ENCODE measurements at regions not wholly inside any gene's neighbourhood (a gene's known extent, or its start where the extent isn't known, plus 50 kb on each side); places are given as distances from the start of the nearest gene placed in this dataset.

DNA sequence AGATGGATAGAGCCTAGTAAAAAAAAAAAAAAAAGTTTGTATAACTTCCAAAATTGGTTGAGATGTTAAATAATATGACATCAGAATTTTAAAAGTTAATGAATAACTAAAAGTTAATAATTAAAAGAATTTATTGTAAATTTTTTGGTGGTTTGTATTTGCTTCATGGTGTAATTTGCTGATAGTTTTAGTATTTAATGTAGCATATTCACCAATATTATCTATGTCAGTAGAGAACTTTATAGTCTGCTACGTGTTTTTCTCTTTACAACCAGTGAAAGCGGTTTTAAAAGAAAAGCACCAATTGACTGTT is 51.8 kb upstream of the STEAP4 start:
- ChIA-PET POLR2A (no interaction called here), CTCF (interaction anchor here (1.4 to 2.1 kb wide), 2 partner anchors 13 to 115 kb away, joined by 9 to 12 read pairs; no protein-coding TSS in a partner anchor)
- Histone ChIP-seq H3K27ac (ENCODE audit: insufficient read depth, low read depth, low read length) (no peak overlapping the region), H3K4me3 (replicated peaks in 1 of 3; ENCODE audit: insufficient read depth in 1 of 3, low read depth in 1 of 3, low read length in 3 of 3) (no peak overlapping the region), H3K9me1 (replicated peaks; ENCODE audit: control insufficient read depth, extremely low read depth, insufficient read depth, low read length) (no peaks in the 10 kb centered on the region), H3K4me1 (ENCODE audit: control insufficient read depth, extremely low read depth, insufficient read depth, low read length) (no peaks in the 10 kb centered on the region), H3K79me2 (ENCODE audit: control insufficient read depth, insufficient read depth, low read length) (no peaks in the 10 kb centered on the region), H3K36me3 (ENCODE audit: control insufficient read depth in 2 of 2, extremely low read depth in 1 of 2, insufficient read depth in 2 of 2, low read length in 2 of 2) (no peaks in the 10 kb centered on the region), H3K27me3 (ENCODE audit: control insufficient read depth in 2 of 2, insufficient read depth in 2 of 2, low read length in 2 of 2) (peaks cover 2 to 5% of the 10 kb centered on the region in 2 experiments), H3K9ac (replicated peaks; ENCODE audit: extremely low read depth, insufficient read depth, low read length) (no peak overlapping the region), H3K9me3 (replicated peaks; ENCODE audit: control insufficient read depth, insufficient read depth, low read length) (no peaks in the 10 kb centered on the region), H4K20me1 (replicated peaks; ENCODE audit: control insufficient read depth, extremely low read depth, insufficient read depth, low read length) (no peaks in the 10 kb centered on the region), H2AFZ (ENCODE audit: low read depth, low read length) (no peak overlapping the region), H3K4me2 (ENCODE audit: insufficient read depth, low read length) (no peak overlapping the region)
- TF ChIP-seq, protein P1, sequence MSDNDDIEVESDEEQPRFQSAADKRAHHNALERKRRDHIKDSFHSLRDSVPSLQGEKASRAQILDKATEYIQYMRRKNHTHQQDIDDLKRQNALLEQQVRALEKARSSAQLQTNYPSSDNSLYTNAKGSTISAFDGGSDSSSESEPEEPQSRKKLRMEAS (IDR thresholded peaks at IDR 0.05; ENCODE audit: insufficient read depth, insufficient read length), result no peak
- no peak for TF ChIP-seq EZH2 (IDR thresholded peaks at IDR 0.05; ENCODE audit: borderline replicate concordance, low read depth, low read length, severe bottlenecking)
- TF ChIP-seq FOS (IDR thresholded peaks at IDR 0.05; ENCODE audit: borderline replicate concordance, insufficient read depth, low read length), result no peak
- TF ChIP-seq JUN (IDR thresholded peaks at IDR 0.05; ENCODE audit: borderline replicate concordance, insufficient read depth, insufficient read length, low read depth), result no peak
- TF ChIP-seq POLR2A (IDR thresholded peaks at IDR 0.05; ENCODE audit: low read depth, low read length), result no peak
- TF ChIP-seq POLR2AphosphoS5 (IDR thresholded peaks at IDR 0.05; ENCODE audit: insufficient read depth, low read depth, low read length), result no peak
- TF ChIP-seq, protein P2, sequence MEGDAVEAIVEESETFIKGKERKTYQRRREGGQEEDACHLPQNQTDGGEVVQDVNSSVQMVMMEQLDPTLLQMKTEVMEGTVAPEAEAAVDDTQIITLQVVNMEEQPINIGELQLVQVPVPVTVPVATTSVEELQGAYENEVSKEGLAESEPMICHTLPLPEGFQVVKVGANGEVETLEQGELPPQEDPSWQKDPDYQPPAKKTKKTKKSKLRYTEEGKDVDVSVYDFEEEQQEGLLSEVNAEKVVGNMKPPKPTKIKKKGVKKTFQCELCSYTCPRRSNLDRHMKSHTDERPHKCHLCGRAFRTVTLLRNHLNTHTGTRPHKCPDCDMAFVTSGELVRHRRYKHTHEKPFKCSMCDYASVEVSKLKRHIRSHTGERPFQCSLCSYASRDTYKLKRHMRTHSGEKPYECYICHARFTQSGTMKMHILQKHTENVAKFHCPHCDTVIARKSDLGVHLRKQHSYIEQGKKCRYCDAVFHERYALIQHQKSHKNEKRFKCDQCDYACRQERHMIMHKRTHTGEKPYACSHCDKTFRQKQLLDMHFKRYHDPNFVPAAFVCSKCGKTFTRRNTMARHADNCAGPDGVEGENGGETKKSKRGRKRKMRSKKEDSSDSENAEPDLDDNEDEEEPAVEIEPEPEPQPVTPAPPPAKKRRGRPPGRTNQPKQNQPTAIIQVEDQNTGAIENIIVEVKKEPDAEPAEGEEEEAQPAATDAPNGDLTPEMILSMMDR (IDR thresholded peaks at IDR 0.05; ENCODE audit: extremely low read depth in 1 of 2, insufficient read depth in 1 of 2, low read depth in 1 of 2, low read length in 2 of 2), result no peak
- TF ChIP-seq GATA2 (IDR thresholded peaks at IDR 0.05; ENCODE audit: insufficient read depth, insufficient read length, low read depth, low read length), result no peak
- TF ChIP-seq MYC (IDR thresholded peaks at IDR 0.05; ENCODE audit: low read depth, low read length), result no peak
- FAIRE-seq (no peak), DNase-seq (ENCODE audit: low read depth, low spot score) (no peak)
- BruUV-seq (replicated peaks), result no TSS peak
- dilution Hi-C loops (cut with MboI; ENCODE audit: extremely low pct_ligation_motif_present, low sequenced_read_pairs), result no loop called here
- intact Hi-C loops (cut with micrococcal nuclease), result no loop called here
